GM12878 (cell line): ENCODE measurements at regions not wholly inside any gene's neighbourhood (a gene's known extent, or its start where the extent isn't known, plus 50 kb on each side); places are given as distances from the start of the nearest gene placed in this dataset.

Experiments used
- ATAC-seq: fragments of 200-7000 bp; cut with Tn5 transposase; 3 replicates; pipeline ENCODE4 v1.9.1; 2020; ENCODE audit warnings: mild to moderate bottlenecking, moderate library complexity
- BruUV-seq: library from RNA; stranded (reverse); fragments of 400-500 nt; replicated peaks from 2 replicates; lab custom pipeline; 2021; lab: Mats Ljungman, UMichigan
- CTCF ChIA-PET: fragments of 300-600 bp; sonication (Branson Sonifier 250); formaldehyde crosslinking; extraction: SDS; loops from one replicate; lab custom pipeline; 2021; ENCODE audit warnings: inconsistent platforms; lab: Yijun Ruan, JAX
- POLR2A ChIA-PET: fragments of 350-600 bp; formaldehyde crosslinking; extraction: SDS; loops from one replicate; lab custom pipeline; 2021; ENCODE audit warnings: inconsistent platforms; lab: Charles Lee
- RAD21 ChIA-PET: fragments of 300-600 bp; sonication (Branson Sonifier 250); formaldehyde crosslinking; loops from one replicate; lab custom pipeline; 2023; ENCODE audit warnings: antibody characterized with exemption; ENCODE audit not compliant: unreplicated experiment; lab: Charles Lee
- SMC1A ChIA-PET: fragments of 300-600 bp; sonication (Branson Sonifier 250); formaldehyde crosslinking; loops from one replicate; lab custom pipeline; 2023; ENCODE audit not compliant: unreplicated experiment, uncharacterized antibody; lab: Charles Lee
- DNase-seq: peaks from one replicate; pipeline ENCODE4 v3.0.0-alpha.2; 2011; ENCODE audit warnings: low read depth, low spot score
- FAIRE-seq: peaks from 3 replicates; lab custom pipeline; 2011; peaks lifted over from hg19 to GRCh38; lab: Jason Lieb, UNC
- H2AFZ ChIP-seq: 2 replicates; pipeline ENCODE4 v1.6.0; 2011; ENCODE audit warnings: low read depth, low read length, control low read depth; ENCODE audit not compliant: control insufficient read depth
- H3K27ac ChIP-seq: 2 replicates; pipeline ENCODE4 v1.5.1; 2011; ENCODE audit warnings: control low read depth; ENCODE audit not compliant: control insufficient read depth, insufficient read depth
- H3K27me3 ChIP-seq, 2 experiments: replicated peaks in 1 of 2; 2 replicates each; pipeline versions ENCODE4 v1.6.0 to v1.6.1; 2011; ENCODE audit warnings: low read length in 1 of 2; ENCODE audit not compliant: control insufficient read depth in 2 of 2, insufficient read depth in 2 of 2
- H3K36me3 ChIP-seq, 2 experiments: 2 replicates each; pipeline ENCODE4 v1.5.1; 2011; ENCODE audit warnings: low read length in 1 of 2; ENCODE audit not compliant: control insufficient read depth in 2 of 2, insufficient read depth in 2 of 2
- H3K4me1 ChIP-seq: 2 replicates; pipeline ENCODE4 v1.6.1; 2011; ENCODE audit warnings: mild to moderate bottlenecking, low read length, moderate library complexity, mixed read lengths; ENCODE audit not compliant: control insufficient read depth, insufficient read depth
- H3K4me2 ChIP-seq: 2 replicates; pipeline ENCODE4 v1.6.0; 2011; ENCODE audit warnings: control low read depth; ENCODE audit not compliant: control insufficient read depth, insufficient read depth
- H3K4me3 ChIP-seq: fragments of 200-600 bp; sonication (generic); 2 replicates; pipeline ENCODE4 v1.5.1; 2016
- H3K79me2 ChIP-seq: 2 replicates; pipeline ENCODE4 v1.6.0; 2011; ENCODE audit warnings: low read length; ENCODE audit not compliant: control insufficient read depth, insufficient read depth
- H3K9ac ChIP-seq: 2 replicates; pipeline ENCODE4 v1.8.0; 2011; ENCODE audit warnings: low read length, control low read depth, mixed read lengths; ENCODE audit not compliant: control insufficient read depth, insufficient read depth
- H3K9me3 ChIP-seq: replicated peaks from 3 replicates; pipeline ENCODE4 v1.5.1; 2011; ENCODE audit warnings: mild to moderate bottlenecking, low read length; ENCODE audit not compliant: control insufficient read depth, insufficient read depth
- H4K20me1 ChIP-seq: 2 replicates; pipeline ENCODE4 v1.6.0; 2011; ENCODE audit not compliant: control insufficient read depth, insufficient read depth
- MEF2B ChIP-seq: fragments of 450-650 bp; IDR thresholded peaks from 2 replicates; pipeline ENCODE4 v1.6.1; 2018; ENCODE audit warnings: mild to moderate bottlenecking, moderate library complexity; ENCODE audit not compliant: partially characterized antibody, poor library complexity, severe bottlenecking
- MTA2 ChIP-seq: fragments of 450-650 bp; IDR thresholded peaks from 2 replicates; pipeline ENCODE4 v1.6.1; 2016; ENCODE audit warnings: low read depth, mild to moderate bottlenecking, moderate library complexity
- SMC3 ChIP-seq: IDR thresholded peaks from 2 replicates; pipeline ENCODE4 v1.6.1; 2011; ENCODE audit warnings: low read length, improper control_type of control experiment, borderline replicate concordance
- YY1 ChIP-seq: IDR thresholded peaks from 2 replicates; pipeline ENCODE4 v1.6.1; 2011; ENCODE audit warnings: low read depth, mild to moderate bottlenecking, low read length
- ZNF622 ChIP-seq: fragments of 450-650 bp; IDR thresholded peaks from 2 replicates; pipeline ENCODE4 v1.6.1; 2017; ENCODE audit warnings: mild to moderate bottlenecking, inconsistent platforms
- WGBS: methylation state at CpG from one replicate; pipeline ENCODE4 v1.1.6; 2016; ENCODE audit warnings: low lambda C conversion rate; ENCODE audit not compliant: insufficient replicate concordance, insufficient coverage; ENCODE audit errors: missing lambda C conversion rate; 5-methylcytosine and 5-hydroxymethylcytosine counted together
- in situ Hi-C: fragments of 300-500 bp; cut with MboI; formaldehyde crosslinking; loops from 9 replicates; pipeline ENCODE4 v1.14.3; 2018; ENCODE audit warnings: mixed read lengths
- intact Hi-C: fragments of 100-400 bp; cut with micrococcal nuclease; formaldehyde crosslinking; loops from one replicate; pipeline ENCODE4 v1.14.2; 2022; ENCODE audit not compliant: unreplicated experiment

DNA sequence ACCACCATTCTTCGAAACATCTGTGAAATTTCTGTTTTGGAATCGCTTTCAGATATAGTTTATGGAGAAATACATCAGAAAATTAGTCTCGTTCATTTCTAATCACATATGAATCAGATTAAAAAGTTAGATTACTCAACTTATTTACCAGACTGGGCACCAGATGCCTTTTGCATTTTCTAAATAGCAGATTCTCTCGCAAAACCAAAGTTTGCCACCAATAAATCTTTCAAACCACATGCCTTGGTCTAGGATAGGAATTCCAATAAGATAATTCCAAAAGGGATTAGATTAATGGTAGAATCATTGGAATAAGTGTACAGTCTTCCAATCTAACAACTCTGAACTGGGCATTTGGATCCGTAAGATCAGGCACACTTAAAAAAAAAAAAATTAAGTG, 160.4 kb upstream of the TAB2 start:
- Histone ChIP-seq H3K36me3 (no peaks in the 10 kb centered on the region), H2AFZ (no peak overlapping the region), H3K4me1 (no peaks in the 10 kb centered on the region), H3K9ac (no peak overlapping the region), H3K27me3 (no peaks in the 10 kb centered on the region), H3K4me2 (no peak overlapping the region)
- no peak for ATAC-seq
- POLR2A ChIA-PET = no interaction called here
- 48% methylated on average over 5 of the region's 5 CpGs for WGBS
- CTCF ChIA-PET = interaction anchor here (1.0 kb wide), 1 partner anchor 123 kb away, joined by 3 read pairs; no protein-coding TSS in a partner anchor
- no peak for DNase-seq
- SMC1A ChIA-PET = interaction anchor here (0.9 kb wide), 1 partner anchor 17 kb away, joined by 3 read pairs; no protein-coding TSS in a partner anchor
- no peak for TF ChIP-seq YY1
- TF ChIP-seq ZNF622 = no peak
- TF ChIP-seq MTA2 = no peak
- TF ChIP-seq, all 136 proteins: peak for 0
- FAIRE-seq = no peak
- intact Hi-C loops (no loop called here), in situ Hi-C loops (no loop called here)
- BruUV-seq = no TSS peak
- Histone ChIP-seq H3K27ac (no peak overlapping the region), H3K9me3 (0 out of 3 replicates have a peak, but pooled peaks cover 1% of the 10 kb centered on the region), H3K4me3 (no peak overlapping the region), H4K20me1 (no peaks in the 10 kb centered on the region), H3K79me2 (no peaks in the 10 kb centered on the region)
- RAD21 ChIA-PET = no interaction called here

DNA sequence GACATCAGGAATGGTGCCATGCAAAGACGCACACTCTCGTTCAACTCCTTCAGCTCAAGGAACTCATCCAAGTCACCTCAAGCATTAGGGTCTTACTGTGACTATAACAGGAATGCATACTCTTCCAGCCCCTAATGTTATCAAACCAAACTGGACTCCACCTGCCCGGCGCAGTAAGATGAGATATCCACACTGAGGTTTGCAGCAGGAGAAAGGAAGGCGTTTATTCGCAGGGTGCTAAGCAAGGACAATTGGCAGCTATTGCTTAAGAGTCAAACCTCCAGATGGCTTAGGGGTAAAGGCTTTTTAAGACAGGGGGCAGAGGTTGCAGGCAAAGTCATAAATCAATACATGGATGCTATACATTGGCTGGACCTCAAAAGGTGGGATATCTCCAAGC, 159.4 kb upstream of the TAB2 start:
- no peak for DNase-seq
- Histone ChIP-seq H3K4me2 (no peak overlapping the region), H3K27ac (no peak overlapping the region), H3K79me2 (no peaks in the 10 kb centered on the region), H4K20me1 (no peaks in the 10 kb centered on the region), H2AFZ (no peak overlapping the region), H3K9me3 (0 out of 3 replicates have a peak, but pooled peaks cover 1% of the 10 kb centered on the region), H3K27me3 (no peaks in the 10 kb centered on the region), H3K36me3 (no peaks in the 10 kb centered on the region), H3K4me3 (no peak overlapping the region), H3K4me1 (no peaks in the 10 kb centered on the region), H3K9ac (no peak overlapping the region)
- RAD21 ChIA-PET = interaction anchor here (0.6 to 0.7 kb wide), 2 partner anchors 76 to 79 kb away, joined by 3 read pairs; no protein-coding TSS in a partner anchor
- no peak for FAIRE-seq
- no TSS peak for BruUV-seq
- in situ Hi-C loops (no loop called here), intact Hi-C loops (no loop called here)
- TF ChIP-seq SMC3 = no peak
- no peak for TF ChIP-seq MEF2B
- ATAC-seq = no peak
- WGBS = 91% methylated on average over 6 of the region's 6 CpGs
- SMC1A ChIA-PET = interaction anchor here (0.6 to 0.9 kb wide), 2 partner anchors 18 to 92 kb away, joined by 3 read pairs; no protein-coding TSS in a partner anchor
- CTCF ChIA-PET = interaction anchor here (1.1 kb wide), 1 partner anchor 15 kb away, joined by 4 read pairs; no protein-coding TSS in a partner anchor
- POLR2A ChIA-PET = interaction anchor here (0.7 kb wide), 1 partner anchor 10 kb away, joined by 4 read pairs; no protein-coding TSS in a partner anchor
